ENCODE measurements at regions not wholly inside any gene's neighbourhood (a gene's known extent, or its start where the extent isn't known, plus 50 kb on each side); places are given as distances from the start of the nearest gene placed in this dataset.
A peak's percentile ranks its signal among the peaks of the same experiment; 100 is the strongest.

DNA sequence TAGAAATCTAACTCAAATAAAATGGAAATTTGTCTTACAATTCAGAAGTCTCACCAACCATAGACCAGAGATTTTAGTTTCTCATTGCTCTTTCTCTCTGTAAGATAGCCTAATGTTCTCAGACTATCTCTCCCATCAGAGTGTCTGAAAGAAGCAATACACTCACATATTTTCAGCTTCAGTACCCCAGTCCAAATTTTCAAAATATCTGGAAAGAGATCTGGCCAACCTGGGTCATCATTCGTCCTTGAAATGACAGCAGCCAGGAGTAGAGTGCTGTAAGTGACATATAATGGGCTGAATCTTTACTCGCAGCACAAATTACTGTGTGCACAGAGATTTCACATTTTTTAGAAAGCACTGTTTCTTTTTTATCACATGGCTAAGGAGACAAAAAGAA, 313.3 kb upstream of the PRR16 start:
- TF ChIP-seq GATA2 (IDR thresholded peaks at IDR 0.05; ENCODE audit: low read depth, low read length) (peak; percentile 96), GATA3 (IDR thresholded peaks at IDR 0.05; ENCODE audit: low read depth, low read length) (peak; percentile 91)

DNA sequence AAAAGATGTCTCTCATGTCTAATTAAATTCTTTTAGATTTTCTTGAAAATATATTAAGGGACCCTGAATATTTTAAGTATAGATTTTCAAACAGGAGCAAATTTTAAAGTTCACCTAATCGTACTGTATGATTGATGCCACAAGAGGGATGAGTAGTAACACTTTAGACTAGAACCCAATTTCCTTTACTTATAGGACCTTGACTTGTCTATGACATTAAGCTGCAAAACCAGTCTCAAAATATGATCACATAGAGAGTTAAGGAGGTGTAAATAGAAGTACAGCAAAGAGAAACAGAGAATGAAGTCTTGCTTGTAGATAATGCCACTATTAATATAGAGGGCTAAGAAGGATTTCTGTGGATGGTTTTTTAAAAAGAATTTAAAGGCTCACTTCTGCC, 312.9 kb upstream of the PRR16 start:
- TF ChIP-seq GATA3 (IDR thresholded peaks at IDR 0.05; ENCODE audit: low read depth, low read length) (no peak), GATA2 (IDR thresholded peaks at IDR 0.05; ENCODE audit: low read depth, low read length) (no peak)

- TF ChIP-seq GATA3 (IDR thresholded peaks at IDR 0.05; ENCODE audit: low read depth, low read length) (no peak), GATA2 (IDR thresholded peaks at IDR 0.05; ENCODE audit: low read depth, low read length) (peak; percentile 62; the same call in 1 of the 2 replicates)
Measured at GRCh38 chr5:120151825-120152224, 312.3 kb upstream of the PRR16 start.

GRCh38 chr5:120152472-120152871, 311.6 kb upstream of the PRR16 start:
- TF ChIP-seq GATA3 (IDR thresholded peaks at IDR 0.05; ENCODE audit: low read depth, low read length) = no peak
- TF ChIP-seq GATA2 (IDR thresholded peaks at IDR 0.05; ENCODE audit: low read depth, low read length) = no peak

GRCh38 chr5:120152931-120153330, 311.2 kb upstream of the PRR16 start:
- TF ChIP-seq GATA2 (IDR thresholded peaks at IDR 0.05; ENCODE audit: low read depth, low read length) = no peak
- TF ChIP-seq GATA3 (IDR thresholded peaks at IDR 0.05; ENCODE audit: low read depth, low read length) = no peak

- no peak for TF ChIP-seq GATA2 (IDR thresholded peaks at IDR 0.05; ENCODE audit: low read depth, low read length)
- no peak for TF ChIP-seq GATA3 (IDR thresholded peaks at IDR 0.05; ENCODE audit: low read depth, low read length)
Measured at GRCh38 chr5:120153551-120153950, 310.5 kb upstream of the PRR16 start.

DNA sequence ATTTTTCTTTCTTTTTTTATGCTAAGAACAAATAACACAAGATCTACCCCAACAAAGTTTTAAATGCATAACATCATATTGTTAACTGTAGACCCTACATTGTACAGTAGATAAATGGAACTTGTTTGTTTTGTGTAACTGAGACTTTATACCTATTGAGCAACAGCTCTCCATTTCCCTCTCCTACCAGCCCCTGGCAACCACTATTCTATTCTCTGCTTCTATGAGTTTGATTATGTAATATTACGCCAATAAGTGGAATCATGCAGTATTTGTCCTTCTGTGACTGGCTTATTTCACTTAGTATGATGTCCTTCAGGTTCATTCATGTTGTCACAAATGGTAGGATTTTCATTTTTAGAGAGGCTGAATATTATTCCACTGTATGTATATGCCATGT, 308.2 kb upstream of the PRR16 start:
- no peak for TF ChIP-seq GATA2 (IDR thresholded peaks at IDR 0.05; ENCODE audit: low read depth, low read length)

DNA sequence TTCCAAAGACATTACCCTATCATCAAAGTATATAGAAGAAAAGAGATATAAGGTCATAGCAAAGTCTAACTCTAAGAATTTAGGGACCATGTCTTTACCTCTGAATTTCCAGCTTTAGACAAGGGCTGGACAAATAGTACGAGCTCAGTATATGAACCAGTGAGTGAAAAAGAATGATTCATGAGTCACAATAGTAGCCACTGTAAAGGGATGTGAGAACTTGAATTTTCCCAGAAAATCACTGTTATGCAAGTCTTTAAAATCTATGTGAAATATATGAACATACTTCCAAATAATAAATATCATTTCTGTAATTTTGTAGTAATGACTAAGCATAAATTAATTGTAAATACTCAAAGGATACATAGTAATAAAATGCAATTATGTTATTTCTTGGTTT, 305.9 kb upstream of the PRR16 start:
- no peak for TF ChIP-seq GATA3 (IDR thresholded peaks at IDR 0.05; ENCODE audit: low read depth, low read length)
- no peak for TF ChIP-seq GATA2 (IDR thresholded peaks at IDR 0.05; ENCODE audit: low read depth, low read length)

- TF ChIP-seq GATA3 (IDR thresholded peaks at IDR 0.05; ENCODE audit: low read depth, low read length) (no peak), GATA2 (IDR thresholded peaks at IDR 0.05; ENCODE audit: low read depth, low read length) (no peak)
Measured at GRCh38 chr5:120159155-120159554, 304.9 kb upstream of the PRR16 start.

DNA sequence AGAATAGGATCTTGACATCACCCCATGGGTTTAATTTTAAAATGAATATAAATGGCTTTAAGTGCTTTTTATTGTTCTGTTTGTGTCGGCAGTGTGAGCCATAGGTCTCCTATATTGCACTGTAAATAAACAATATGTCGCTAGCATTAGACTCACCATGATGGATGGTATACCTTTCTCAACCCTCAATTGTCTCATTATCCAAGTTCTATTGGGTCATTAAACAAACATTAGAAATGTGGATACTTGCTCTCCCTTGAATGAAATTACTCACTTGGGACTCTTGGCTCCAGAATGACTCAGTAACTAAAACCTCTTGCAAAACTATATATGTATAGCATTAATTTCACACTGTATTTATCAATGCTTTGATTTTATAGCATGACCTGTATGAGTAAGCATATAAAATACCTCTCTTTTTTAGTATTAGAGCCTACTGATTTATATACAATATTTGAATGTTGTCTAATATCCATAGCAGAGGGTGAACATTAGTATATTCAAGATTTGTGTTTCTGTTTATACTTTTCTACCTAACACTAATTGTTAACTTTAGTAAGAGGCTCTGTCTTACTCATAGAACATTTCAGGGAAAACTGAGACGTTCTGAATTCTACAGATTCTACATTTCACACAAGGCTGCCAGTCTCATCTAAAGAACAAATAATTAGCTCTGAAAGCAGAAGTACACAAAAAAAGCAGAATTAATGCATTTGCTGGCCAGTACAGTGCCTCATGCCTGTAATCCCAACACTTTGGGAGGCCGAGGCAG, 303.8 kb upstream of the PRR16 start:
- no peak for TF ChIP-seq GATA2 (IDR thresholded peaks at IDR 0.05; ENCODE audit: low read depth, low read length)
- TF ChIP-seq GATA3 (IDR thresholded peaks at IDR 0.05; ENCODE audit: low read depth, low read length) = no peak

- TF ChIP-seq GATA3 (IDR thresholded peaks at IDR 0.05; ENCODE audit: low read depth, low read length) = no peak
- TF ChIP-seq GATA2 (IDR thresholded peaks at IDR 0.05; ENCODE audit: low read depth, low read length) = no peak
Measured at GRCh38 chr5:120162321-120162720, 301.8 kb upstream of the PRR16 start.

DNA sequence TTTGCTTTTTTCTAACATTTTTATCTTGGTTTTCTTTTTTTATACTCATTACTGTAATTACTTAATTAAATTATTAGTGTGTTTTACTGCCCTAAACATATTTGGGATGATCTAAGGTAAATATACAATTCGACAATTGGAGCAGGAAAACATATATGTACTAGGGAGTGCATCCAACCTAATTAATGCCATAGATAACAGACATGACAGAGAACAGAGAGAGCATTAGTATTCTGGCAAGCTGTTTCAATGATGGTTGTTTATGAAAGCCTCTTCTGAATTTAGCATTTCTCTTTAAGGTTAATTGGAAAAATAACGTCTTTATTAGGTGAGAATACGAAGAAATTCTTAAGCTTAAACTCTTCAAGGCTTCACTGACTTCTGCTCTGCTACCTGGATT, 300.1 kb upstream of the PRR16 start:
- TF ChIP-seq GATA2 (IDR thresholded peaks at IDR 0.05; ENCODE audit: low read depth, low read length) (peak; percentile 36; the same call in 1 of the 2 replicates), GATA3 (IDR thresholded peaks at IDR 0.05; ENCODE audit: low read depth, low read length) (peak; percentile 62; the same call in 1 of the 2 replicates)

DNA sequence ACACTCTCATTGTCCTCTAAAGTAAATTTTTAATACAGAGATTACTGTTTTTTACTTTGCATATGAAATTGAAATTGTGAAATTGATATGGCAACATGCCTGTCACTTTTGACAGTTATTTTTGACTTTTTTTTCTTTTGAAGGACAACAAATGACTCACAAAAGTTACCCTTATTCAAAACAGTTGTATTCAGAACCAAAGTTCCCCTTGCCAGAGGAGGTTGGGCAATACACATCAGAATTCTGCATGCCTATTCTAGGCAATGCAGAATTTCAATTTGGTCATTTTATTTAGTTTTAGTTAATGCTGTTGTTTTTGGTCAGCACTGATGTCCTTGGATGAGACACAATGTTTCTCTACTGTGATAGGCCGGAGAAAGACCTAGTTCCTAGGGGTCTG, 299.1 kb upstream of the PRR16 start:
- no peak for TF ChIP-seq GATA3 (IDR thresholded peaks at IDR 0.05; ENCODE audit: low read depth, low read length)
- no peak for TF ChIP-seq GATA2 (IDR thresholded peaks at IDR 0.05; ENCODE audit: low read depth, low read length)

- no peak for TF ChIP-seq GATA2 (IDR thresholded peaks at IDR 0.05; ENCODE audit: low read depth, low read length)
- TF ChIP-seq GATA3 (IDR thresholded peaks at IDR 0.05; ENCODE audit: low read depth, low read length) = no peak
Measured at GRCh38 chr5:120173125-120173524, 291.0 kb upstream of the PRR16 start.

GRCh38 chr5:120174089-120174488, 290.0 kb upstream of the PRR16 start:
- TF ChIP-seq GATA2 (IDR thresholded peaks at IDR 0.05; ENCODE audit: low read depth, low read length) = no peak
- TF ChIP-seq GATA3 (IDR thresholded peaks at IDR 0.05; ENCODE audit: low read depth, low read length) = no peak

GRCh38 chr5:120199559-120199958, 264.5 kb upstream of the PRR16 start:
- TF ChIP-seq GATA2 (IDR thresholded peaks at IDR 0.05; ENCODE audit: low read depth, low read length) (no peak), GATA3 (IDR thresholded peaks at IDR 0.05; ENCODE audit: low read depth, low read length) (no peak)
